Psoas muscle (tissue), 7 donors: ENCODE measurements at regions not wholly inside any gene's neighbourhood (a gene's known extent, or its start where the extent isn't known, plus 50 kb on each side); places are given as distances from the start of the nearest gene placed in this dataset.

Experiments
- ATAC-seq, 4 donors: fragments of 200-7000 bp; cut with Tn5 transposase; one replicate each; pipeline ENCODE4 v1.9.1; 2020; ENCODE audit warnings: moderate library complexity in 3 of 4, mild to moderate bottlenecking in 2 of 4
- DNase-seq, 2 donors: peaks; one replicate each; pipeline ENCODE4 v3.0.0-alpha.2; 2020
- H3K27ac ChIP-seq: fragments of 200-600 bp; one replicate; pipeline ENCODE4 v1.8.0; 2022
- H3K27me3 ChIP-seq, 3 donors: fragments of 200-600 bp in 1 of 3; one replicate each; pipeline versions ENCODE4 v1.6.1 to v1.8.0; 2013 to 2022; ENCODE audit warnings: low read length in 2 of 3, mild to moderate bottlenecking in 2 of 3, moderate library complexity in 1 of 3; ENCODE audit not compliant: insufficient read depth in 3 of 3
- H3K36me3 ChIP-seq, 2 donors: fragments of 200-600 bp in 1 of 2; one replicate each; pipeline versions ENCODE4 v1.6.1 to v1.8.0; 2013 to 2022; ENCODE audit warnings: low read depth in 1 of 2, mild to moderate bottlenecking in 1 of 2, moderate library complexity in 1 of 2; ENCODE audit not compliant: insufficient read depth in 1 of 2
- H3K4me1 ChIP-seq: fragments of 200-600 bp; one replicate; pipeline ENCODE4 v1.8.0; 2022
- H3K4me3 ChIP-seq: fragments of 200-600 bp; one replicate; pipeline ENCODE4 v1.8.0; 2022; ENCODE audit warnings: mild to moderate bottlenecking
- H3K9me3 ChIP-seq: fragments of 200-600 bp; one replicate; pipeline ENCODE4 v1.8.0; 2022
- CTCF ChIP-seq: fragments of 200-600 bp; IDR thresholded peaks from one replicate; pipeline ENCODE4 v1.8.0; 2022; ENCODE audit warnings: antibody characterized with exemption
- WGBS, 3 donors: extraction: QIAGEN DNeasy Blood & Tissue Kit; methylation state at CpG; one replicate each; pipeline versions ENCODE4 v1.1.6 to v1.1.7; 2013; 5-methylcytosine and 5-hydroxymethylcytosine counted together
- intact Hi-C, 2 donors: fragments of 100-400 bp; cut with DNase I; formaldehyde crosslinking; loops; one replicate each; pipeline versions ENCODE4 v1.11.0 to v1.14.2; 2022
- donor health status: healthy with polysubstance abuse.
- donor health status: DM: no; HTN: no; CAD: no; lungs with moderate emphysema.
- donor health status: Bipolar disorder and iron deficiency.
- donor health status: healthy.
- donor health status: DM: yes; HTN: yes; CAD: no.
- donor health status: DM: no; HTN: no; CAD: no.
- donor health status: DM: yes; HTN: yes; CAD: no.

GRCh38 chr12:114274131-114274530, 131.8 kb downstream of the TBX5 start:
- ATAC-seq = no peak
- no peak for TF ChIP-seq CTCF
- Histone ChIP-seq H3K4me3 (no peak overlapping the region), H3K27me3 (peaks cover 0 to 7% (median 4%) of the 10 kb centered on the region in 3 donors), H3K9me3 (no peaks in the 10 kb centered on the region), H3K36me3 (no peaks in the 10 kb centered on the region), H3K27ac (no peak overlapping the region), H3K4me1 (no peaks in the 10 kb centered on the region)
- no peak for DNase-seq
- intact Hi-C loops = no loop called here
- WGBS, 3 donors = 3 to 12% (median 9%) methylated on average over 1 of the region's 1 CpG

GRCh38 chr12:114272605-114273004, 133.3 kb downstream of the TBX5 start:
- 22 to 26% (median 22%) methylated on average over 5 of the region's 5 CpGs for WGBS, 3 donors
- Histone ChIP-seq H3K9me3 (no peaks in the 10 kb centered on the region), H3K4me1 (no peaks in the 10 kb centered on the region), H3K27ac (no peak overlapping the region), H3K4me3 (no peak overlapping the region), H3K27me3 (peaks cover 0 to 7% (median 4%) of the 10 kb centered on the region in 3 donors), H3K36me3 (no peaks in the 10 kb centered on the region)
- no peak for TF ChIP-seq CTCF
- DNase-seq (no peak), ATAC-seq (no peak)
- intact Hi-C loops = no loop called here

- Histone ChIP-seq H3K27ac (no peak overlapping the region), H3K4me1 (no peaks in the 10 kb centered on the region), H3K27me3 (peaks cover 0 to 10% (median 7%) of the 10 kb centered on the region in 3 donors), H3K36me3 (no peaks in the 10 kb centered on the region), H3K4me3 (no peak overlapping the region), H3K9me3 (no peaks in the 10 kb centered on the region)
- intact Hi-C loops = no loop called here
- no peak for DNase-seq
- TF ChIP-seq CTCF = no peak
- ATAC-seq = no peak
- 8 to 19% (median 12%) methylated on average over 2 of the region's 2 CpGs for WGBS, 3 donors
Measured at GRCh38 chr12:114272071-114272470, 133.9 kb downstream of the TBX5 start.

- Histone ChIP-seq H3K4me1 (no peaks in the 10 kb centered on the region), H3K27ac (no peak overlapping the region), H3K4me3 (no peak overlapping the region), H3K27me3 (peaks cover 0 to 11% (median 8%) of the 10 kb centered on the region in 3 donors), H3K36me3 (no peaks in the 10 kb centered on the region), H3K9me3 (no peaks in the 10 kb centered on the region)
- WGBS, 3 donors = 38 to 55% (median 49%) methylated on average over 2 of the region's 2 CpGs
- DNase-seq (no peak), ATAC-seq (no peak)
- TF ChIP-seq CTCF = no peak
- intact Hi-C loops = no loop called here
Measured at GRCh38 chr12:114269153-114269552, 136.8 kb downstream of the TBX5 start.

- TF ChIP-seq CTCF = no peak
- Histone ChIP-seq H3K27ac (no peak overlapping the region), H3K27me3 (peaks cover 0 to 7% (median 3%) of the 10 kb centered on the region in 3 donors), H3K36me3 (no peaks in the 10 kb centered on the region), H3K9me3 (no peaks in the 10 kb centered on the region), H3K4me3 (no peak overlapping the region), H3K4me1 (no peaks in the 10 kb centered on the region)
- ATAC-seq (no peak), DNase-seq (no peak)
- intact Hi-C loops = no loop called here
- 44 to 53% (median 52%) methylated on average over 1 of the region's 1 CpG for WGBS, 3 donors
Measured at GRCh38 chr12:114266536-114266935, 139.4 kb downstream of the TBX5 start.
